HG02943 (cell line): ENCODE measurements at regions not wholly inside any gene's neighbourhood (a gene's known extent, or its start where the extent isn't known, plus 50 kb on each side); places are given as distances from the start of the nearest gene placed in this dataset.

Experiments
- ATAC-seq: cut with Tn5 transposase; IDR thresholded peaks from one replicate; pipeline ENCODE4 v1.9.1; 2021; ENCODE audit warnings: mild to moderate bottlenecking, low read depth, moderate library complexity; ENCODE audit not compliant: unreplicated experiment

GRCh38 chr9:7961076-7961475 lies 161.5 kb upstream of the DMAC1 start:
- no peak for ATAC-seq

DNA sequence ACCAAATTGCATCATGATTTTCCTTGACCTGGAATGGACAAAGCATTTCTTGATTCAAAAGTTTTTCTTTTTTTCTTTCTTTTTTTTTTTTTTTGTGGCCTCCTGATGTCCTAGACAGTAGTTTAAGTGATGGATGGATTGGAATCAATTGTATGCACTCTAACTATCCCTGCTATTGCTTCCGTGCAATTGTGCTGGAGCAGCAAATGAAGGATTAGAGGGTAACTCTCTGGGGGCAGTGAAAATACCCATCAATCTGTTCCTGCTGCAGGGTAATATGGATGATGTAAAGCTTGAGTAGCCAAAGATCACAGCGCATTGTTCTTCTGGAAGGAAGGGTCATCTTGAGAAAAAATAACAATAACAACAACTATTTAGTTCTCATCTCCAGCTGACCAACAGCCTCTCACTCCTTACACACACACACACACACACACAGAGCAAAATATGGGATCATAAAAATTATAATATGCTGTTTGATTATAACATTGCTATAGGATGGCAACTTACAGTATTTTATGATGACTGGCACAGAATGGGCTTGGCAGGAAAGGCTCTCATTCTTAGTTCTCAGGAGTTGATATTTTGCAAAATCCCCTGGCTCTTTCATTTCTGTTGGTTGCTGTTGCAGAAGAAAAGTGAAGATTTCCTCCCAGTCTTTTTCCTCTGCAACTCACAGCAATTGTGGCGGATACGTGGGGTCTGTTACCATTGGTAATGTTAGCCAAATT lies 160.9 kb upstream of the DMAC1 start:
- ATAC-seq = no peak

DNA sequence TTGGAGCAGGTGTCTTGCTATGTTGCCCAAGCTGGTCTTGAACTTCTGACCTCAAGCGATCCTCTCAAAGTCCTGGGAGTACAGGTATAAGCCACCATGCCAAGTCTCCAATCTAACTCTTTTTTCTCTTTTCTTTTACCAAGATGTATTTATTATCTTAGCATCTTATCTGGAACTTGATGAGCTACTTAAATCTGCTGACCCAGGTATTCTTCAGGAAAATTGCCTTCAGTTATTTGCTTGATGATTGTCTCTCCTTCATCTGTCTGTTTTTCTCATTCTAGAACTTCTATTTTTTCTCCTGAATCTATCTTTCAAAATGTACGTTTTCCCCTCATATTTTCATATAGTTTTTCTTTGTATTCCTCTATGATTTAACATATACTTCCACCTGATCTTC lies 158.2 kb upstream of the DMAC1 start:
- no peak for ATAC-seq

DNA sequence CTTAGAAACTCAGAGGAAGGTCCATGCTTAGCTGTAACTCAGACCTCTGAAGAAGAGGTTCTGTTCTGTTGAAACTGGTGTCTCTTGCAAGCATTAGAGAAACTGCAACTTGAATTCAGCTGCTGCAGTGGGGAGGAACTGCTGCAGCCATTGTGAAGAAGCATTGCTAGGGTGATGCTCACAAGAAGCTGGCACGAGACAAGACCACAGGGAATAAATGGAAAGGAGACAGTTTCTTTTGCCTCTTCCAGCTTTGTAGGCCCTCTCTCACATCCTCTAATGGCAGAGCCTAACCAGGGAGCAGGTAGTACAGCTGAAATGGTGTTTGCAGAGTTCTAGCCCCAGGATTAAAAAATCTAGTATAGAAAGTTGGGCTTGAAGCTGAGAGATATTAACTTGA lies 148.0 kb upstream of the DMAC1 start:
- no peak for ATAC-seq

DNA sequence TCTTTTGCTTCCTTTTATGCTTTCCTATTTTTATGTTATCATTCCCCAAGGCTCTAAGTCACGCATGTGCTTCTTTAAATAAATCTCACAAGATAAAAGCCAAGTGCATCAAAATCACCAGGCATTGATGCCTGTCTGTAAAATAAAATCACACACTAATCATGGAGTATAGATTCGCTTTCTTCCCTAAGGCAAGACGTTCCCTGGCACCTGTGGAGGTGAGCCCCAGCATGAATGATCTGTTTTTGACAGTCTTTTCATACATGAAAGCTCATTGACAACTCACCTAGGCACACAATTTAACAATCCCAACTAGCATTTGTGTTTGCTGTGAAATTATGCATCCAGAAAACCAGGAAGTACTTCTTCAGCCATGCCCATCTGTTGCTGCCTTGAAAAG lies 146.9 kb upstream of the DMAC1 start:
- ATAC-seq = no peak

GRCh38 chr9:7944572-7944971 lies 145.0 kb upstream of the DMAC1 start:
- no peak for ATAC-seq

GRCh38 chr9:7937761-7938491 lies 138.3 kb upstream of the DMAC1 start:
- no peak for ATAC-seq

DNA sequence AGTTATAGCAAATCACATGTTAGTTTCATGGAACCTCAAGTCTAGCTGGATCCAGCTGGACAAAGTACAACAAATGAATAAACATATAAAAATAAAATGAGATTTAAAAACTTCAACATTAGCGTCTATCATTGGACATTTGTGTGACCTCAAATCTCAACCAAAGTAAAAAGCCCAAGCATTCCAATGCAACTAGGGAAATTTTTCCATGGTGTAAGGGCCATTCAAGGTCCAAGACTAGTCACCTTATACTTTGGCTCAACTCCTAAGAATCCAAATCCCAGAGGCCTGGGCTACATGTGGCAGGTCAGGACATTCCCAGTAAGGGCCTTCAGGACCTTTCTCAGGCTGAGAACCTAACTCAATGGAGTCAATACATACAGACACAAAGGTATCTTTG lies 137.4 kb upstream of the DMAC1 start:
- ATAC-seq = no peak

DNA sequence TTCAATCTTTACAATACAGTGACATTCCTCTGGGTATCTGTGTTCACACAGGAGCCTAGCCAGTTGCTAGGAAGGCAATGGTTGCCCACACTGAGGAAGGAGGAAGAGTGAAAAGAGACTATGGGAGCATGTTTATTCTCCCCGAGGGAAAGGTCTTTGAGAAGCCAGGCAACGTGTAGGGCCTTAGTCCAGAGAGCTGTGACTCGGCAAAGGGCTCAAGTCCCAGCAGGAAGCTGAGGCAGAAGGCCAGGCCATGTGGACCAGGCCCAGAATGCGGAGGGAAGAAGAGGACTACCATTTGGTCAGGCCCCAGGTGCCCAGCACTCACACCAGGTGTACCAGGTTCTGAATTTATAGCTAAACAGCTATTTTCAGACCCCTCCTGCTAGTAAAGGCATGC lies 136.6 kb upstream of the DMAC1 start:
- no peak for ATAC-seq

GRCh38 chr9:7935681-7936080 lies 136.1 kb upstream of the DMAC1 start:
- no peak for ATAC-seq

DNA sequence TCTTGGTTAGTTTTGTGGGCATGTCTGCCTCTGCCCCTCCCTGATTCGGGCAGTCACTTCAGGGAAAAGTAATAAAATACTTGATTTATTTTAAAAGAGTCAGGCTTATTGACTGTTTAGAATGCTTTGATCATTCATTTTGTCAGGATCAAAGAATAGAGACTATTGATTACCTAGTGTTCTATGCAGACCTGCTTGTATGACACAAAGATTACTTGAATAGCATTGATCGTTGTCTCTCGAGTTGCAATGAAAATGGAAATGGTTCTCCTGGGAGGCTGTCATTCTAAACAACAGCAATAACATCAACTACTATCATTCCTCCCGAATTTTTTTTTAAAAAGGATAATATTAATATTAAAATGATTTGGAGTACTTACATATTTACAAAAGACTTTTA lies 133.2 kb upstream of the DMAC1 start:
- no peak for ATAC-seq

DNA sequence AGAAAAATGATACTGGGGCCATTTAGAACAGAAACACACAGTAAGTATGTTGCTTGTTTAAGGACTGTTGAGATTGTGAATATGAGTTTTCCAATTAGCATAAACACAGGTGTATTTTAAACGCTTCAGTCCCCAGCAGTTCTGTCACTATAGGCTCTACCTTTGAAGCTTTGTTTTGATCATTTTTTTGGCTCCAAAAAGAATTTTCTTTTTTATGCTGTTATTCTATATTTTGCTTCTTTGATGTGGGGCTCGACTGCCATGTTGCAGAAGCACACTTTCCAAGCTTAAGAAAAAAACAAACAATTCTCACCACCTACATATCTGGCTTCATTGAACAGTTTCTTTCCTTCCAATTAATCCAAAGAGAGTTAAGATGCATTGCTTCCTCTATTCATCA lies 131.0 kb upstream of the DMAC1 start:
- no peak for ATAC-seq

GRCh38 chr9:7921545-7922197 lies 122.1 kb upstream of the DMAC1 start:
- no peak for ATAC-seq

GRCh38 chr9:7912037-7912535 lies 112.5 kb upstream of the DMAC1 start:
- no peak for ATAC-seq

DNA sequence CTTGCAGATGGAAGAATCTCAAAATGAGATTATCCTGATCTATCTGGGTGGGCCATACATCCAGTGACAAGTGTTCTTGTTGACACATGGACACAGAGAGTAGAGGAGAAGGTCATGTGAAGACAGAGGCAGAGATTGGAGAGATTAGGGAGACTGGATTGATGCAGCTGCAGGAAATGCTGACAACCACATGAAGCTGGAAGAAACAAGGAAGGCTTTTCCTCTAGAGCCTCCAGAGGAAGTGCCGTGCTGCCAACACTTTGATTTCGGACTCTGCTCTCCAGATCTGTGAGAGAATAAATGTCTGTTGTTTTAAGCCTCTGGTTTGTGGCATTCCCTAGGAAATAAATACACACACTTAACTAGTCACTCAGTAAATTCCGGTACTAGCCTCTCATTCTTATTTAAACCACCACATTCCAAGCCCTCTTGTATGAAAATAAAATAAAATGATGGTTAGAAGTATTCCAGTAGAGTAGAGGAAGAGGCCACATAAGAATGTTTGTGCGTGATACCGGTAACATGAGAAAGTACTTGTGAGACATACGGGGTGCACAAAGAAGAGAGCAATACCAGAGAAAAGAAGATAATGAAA lies 110.9 kb upstream of the DMAC1 start:
- ATAC-seq = no peak

DNA sequence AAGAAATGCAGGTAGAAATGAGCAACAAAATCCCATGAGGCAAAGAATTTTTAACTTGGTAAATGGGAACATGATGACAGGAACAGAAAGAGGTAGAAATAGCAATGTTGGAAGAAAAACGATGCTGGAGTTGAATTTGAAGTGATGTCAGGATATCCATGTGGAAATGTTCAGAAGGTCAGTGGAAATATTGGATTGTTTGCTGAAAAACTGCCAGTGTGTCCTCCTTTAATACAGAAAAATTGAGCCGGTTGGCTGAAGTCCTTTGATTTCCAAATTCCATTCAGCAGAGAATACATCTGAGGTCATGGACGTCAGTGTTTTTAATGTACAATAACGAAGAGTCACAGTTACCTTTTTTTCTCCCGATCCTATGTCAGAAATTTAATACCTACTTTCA lies 110.0 kb upstream of the DMAC1 start:
- ATAC-seq = no peak

- ATAC-seq = no peak
Observed at GRCh38 chr9:7907551-7908337, 108.2 kb upstream of the DMAC1 start.

- ATAC-seq = no peak
Observed at GRCh38 chr9:7906783-7907550, 107.4 kb upstream of the DMAC1 start.

DNA sequence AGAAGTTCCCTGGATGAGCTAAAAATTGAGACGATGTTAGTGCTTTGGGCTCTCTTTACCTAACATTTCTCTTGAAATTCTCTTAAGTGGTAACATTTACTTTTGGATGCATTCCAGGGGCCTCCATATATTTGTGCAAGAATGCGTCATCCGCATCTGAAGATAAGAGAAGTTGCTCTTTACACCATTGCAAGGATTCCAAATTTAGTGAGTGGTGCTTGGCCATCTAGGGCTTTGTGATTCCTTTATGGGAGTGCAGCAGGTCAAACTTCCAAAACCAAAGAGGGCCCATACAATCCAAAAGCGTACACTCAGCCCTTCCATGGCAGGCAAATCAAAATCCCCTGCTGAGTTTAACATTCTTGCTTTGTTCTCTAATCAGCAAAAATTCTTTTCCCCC lies 102.0 kb upstream of the DMAC1 start:
- ATAC-seq = no peak

GRCh38 chr9:7900541-7900940 lies 101.0 kb upstream of the DMAC1 start:
- ATAC-seq = no peak
